Prostate gland (tissue), 2 donors: ENCODE measurements at regions not wholly inside any gene's neighbourhood (a gene's known extent, or its start where the extent isn't known, plus 50 kb on each side); places are given as distances from the start of the nearest gene placed in this dataset.

ENCODE experiments used
- POLR2A ChIP-seq: fragments of 450-650 bp; IDR thresholded peaks from one replicate; pipeline ENCODE4 v1.6.1; 2016; ENCODE audit warnings: antibody characterized with exemption, mild to moderate bottlenecking
- POLR2AphosphoS5 ChIP-seq: sonication (generic); formaldehyde crosslinking; IDR thresholded peaks from one replicate; pipeline ENCODE4 v1.6.1; 2017; ENCODE audit warnings: antibody characterized with exemption
- TF ChIP-seq, protein P1 (sequence below), 4 experiments: fragments of 200-600 bp in 2 of 4; fragments of 450-650 bp in 2 of 4; sonication (generic) in 2 of 4; IDR thresholded peaks; 1 replicate in 3 of 4; 2 replicates in 1 of 4; pipeline ENCODE4 v1.5.1; 2016 to 2019; ENCODE audit warnings: antibody characterized with exemption in 4 of 4, mild to moderate bottlenecking in 2 of 4, moderate library complexity in 2 of 4

GRCh38 chr12:65616022-65616421, 208.3 kb upstream of the HMGA2 start:
- TF ChIP-seq, protein P1, sequence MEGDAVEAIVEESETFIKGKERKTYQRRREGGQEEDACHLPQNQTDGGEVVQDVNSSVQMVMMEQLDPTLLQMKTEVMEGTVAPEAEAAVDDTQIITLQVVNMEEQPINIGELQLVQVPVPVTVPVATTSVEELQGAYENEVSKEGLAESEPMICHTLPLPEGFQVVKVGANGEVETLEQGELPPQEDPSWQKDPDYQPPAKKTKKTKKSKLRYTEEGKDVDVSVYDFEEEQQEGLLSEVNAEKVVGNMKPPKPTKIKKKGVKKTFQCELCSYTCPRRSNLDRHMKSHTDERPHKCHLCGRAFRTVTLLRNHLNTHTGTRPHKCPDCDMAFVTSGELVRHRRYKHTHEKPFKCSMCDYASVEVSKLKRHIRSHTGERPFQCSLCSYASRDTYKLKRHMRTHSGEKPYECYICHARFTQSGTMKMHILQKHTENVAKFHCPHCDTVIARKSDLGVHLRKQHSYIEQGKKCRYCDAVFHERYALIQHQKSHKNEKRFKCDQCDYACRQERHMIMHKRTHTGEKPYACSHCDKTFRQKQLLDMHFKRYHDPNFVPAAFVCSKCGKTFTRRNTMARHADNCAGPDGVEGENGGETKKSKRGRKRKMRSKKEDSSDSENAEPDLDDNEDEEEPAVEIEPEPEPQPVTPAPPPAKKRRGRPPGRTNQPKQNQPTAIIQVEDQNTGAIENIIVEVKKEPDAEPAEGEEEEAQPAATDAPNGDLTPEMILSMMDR (IDR thresholded peaks at IDR 0.05) = no peak
- TF ChIP-seq POLR2A = no peak
- no peak for TF ChIP-seq POLR2AphosphoS5
